ENCODE measurements at regions not wholly inside any gene's neighbourhood (a gene's known extent, or its start where the extent isn't known, plus 50 kb on each side); places are given as distances from the start of the nearest gene placed in this dataset.

GRCh38 chr9:130755377-130756007 lies 61.9 kb downstream of the EXOSC2 start:
- DNase-seq (ENCODE audit: low read depth): no peak
- no peak for TF ChIP-seq CTCF (conservative IDR thresholded peaks at IDR 0.05; ENCODE audit: low read depth, low read length)
- no peak overlapping the region for H3K4me3 ChIP-seq (ENCODE audit: low read length)

GRCh38 chr9:130756037-130756436 lies 62.5 kb downstream of the EXOSC2 start:
- DNase-seq (ENCODE audit: low read depth): no peak
- no peak for TF ChIP-seq CTCF (conservative IDR thresholded peaks at IDR 0.05; ENCODE audit: low read depth, low read length)
- H3K4me3 ChIP-seq (ENCODE audit: low read length): no peak overlapping the region

GRCh38 chr9:130756455-130757152 lies 63.0 kb downstream of the EXOSC2 start:
- no peak for DNase-seq (ENCODE audit: low read depth)
- no peak overlapping the region for H3K4me3 ChIP-seq (ENCODE audit: low read length)
- no peak for TF ChIP-seq CTCF (conservative IDR thresholded peaks at IDR 0.05; ENCODE audit: low read depth, low read length)

- no peak overlapping the region for H3K4me3 ChIP-seq (ENCODE audit: low read length)
- DNase-seq (ENCODE audit: low read depth): no peak
- no peak for TF ChIP-seq CTCF (conservative IDR thresholded peaks at IDR 0.05; ENCODE audit: low read depth, low read length)
Measured at GRCh38 chr9:130759738-130760137, 66.2 kb downstream of the EXOSC2 start.

- no peak for DNase-seq (ENCODE audit: low read depth)
- no peak overlapping the region for H3K4me3 ChIP-seq (ENCODE audit: low read length)
- no peak for TF ChIP-seq CTCF (conservative IDR thresholded peaks at IDR 0.05; ENCODE audit: low read depth, low read length)
Measured at GRCh38 chr9:130763331-130764171, 70.0 kb downstream of the EXOSC2 start.

- no peak overlapping the region for H3K4me3 ChIP-seq (ENCODE audit: low read length)
- TF ChIP-seq CTCF (conservative IDR thresholded peaks at IDR 0.05; ENCODE audit: low read depth, low read length): no peak
- DNase-seq (ENCODE audit: low read depth): peak; percentile 38
Measured at GRCh38 chr9:130765137-130766020, 69.7 kb upstream of the ABL1 start.
